ENCODE measurements at regions not wholly inside any gene's neighbourhood (a gene's known extent, or its start where the extent isn't known, plus 50 kb on each side); places are given as distances from the start of the nearest gene placed in this dataset.

DNA sequence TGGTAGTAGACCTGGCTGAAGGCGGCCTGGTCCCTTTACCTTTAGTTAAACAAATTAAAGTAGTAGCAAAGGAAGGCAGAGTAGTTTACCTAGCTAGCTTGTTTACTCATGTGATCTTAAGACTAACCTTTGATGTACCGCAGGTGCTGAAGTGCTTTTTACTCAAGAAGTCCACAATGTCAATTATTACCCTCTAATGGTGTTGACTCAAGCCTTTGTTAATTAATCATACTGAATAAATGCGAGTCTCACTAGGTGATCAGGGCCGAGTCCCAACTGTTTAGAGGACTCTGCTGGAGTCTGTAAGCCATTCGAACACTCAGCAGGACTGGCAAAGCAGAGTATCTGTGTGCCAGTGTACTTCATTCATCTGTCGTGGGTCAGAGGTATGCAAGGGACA, 381.1 kb upstream of the NCAM2 start:
- DNase-seq = no peak

DNA sequence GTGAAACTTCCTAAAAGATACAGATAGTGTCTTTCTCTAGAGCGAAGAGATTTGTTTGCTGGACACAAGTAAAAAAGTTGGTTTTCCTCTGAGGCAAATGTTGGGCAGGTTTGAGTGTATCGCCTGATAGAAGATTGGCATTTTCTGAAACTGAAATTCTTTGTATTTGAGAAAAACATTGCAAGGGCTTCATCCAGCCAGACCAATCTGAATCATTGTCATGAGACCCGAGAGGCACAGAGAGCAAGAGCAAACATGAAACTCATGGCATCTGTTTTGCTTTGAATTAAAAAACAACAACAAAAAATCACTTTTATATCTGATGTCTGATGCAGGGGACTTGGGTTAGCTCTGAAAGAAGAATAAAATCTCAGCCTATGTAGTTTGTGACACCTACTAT, 379.3 kb upstream of the NCAM2 start:
- DNase-seq = no peak

- no peak for DNase-seq
Measured at GRCh38 chr21:20627594-20627993, 370.6 kb upstream of the NCAM2 start.

DNA sequence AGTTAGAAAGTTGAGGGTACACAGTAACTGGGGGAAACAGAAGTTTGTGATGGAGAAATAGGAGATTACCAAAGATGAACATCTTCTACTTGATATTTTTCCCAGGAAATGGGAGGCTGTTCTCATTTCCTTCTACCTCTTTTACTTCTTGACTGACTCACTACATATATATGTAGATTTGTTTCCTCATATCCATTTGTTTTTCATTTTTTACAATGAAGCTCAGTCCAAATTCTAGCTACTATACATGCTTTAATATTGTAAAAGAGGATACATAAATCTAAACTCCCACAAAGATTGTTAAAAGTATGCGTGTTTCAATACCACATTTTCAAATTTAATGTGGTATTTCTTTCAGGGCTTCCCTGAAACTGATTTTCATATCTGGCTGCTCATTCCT, 366.6 kb upstream of the NCAM2 start:
- DNase-seq = no peak

DNA sequence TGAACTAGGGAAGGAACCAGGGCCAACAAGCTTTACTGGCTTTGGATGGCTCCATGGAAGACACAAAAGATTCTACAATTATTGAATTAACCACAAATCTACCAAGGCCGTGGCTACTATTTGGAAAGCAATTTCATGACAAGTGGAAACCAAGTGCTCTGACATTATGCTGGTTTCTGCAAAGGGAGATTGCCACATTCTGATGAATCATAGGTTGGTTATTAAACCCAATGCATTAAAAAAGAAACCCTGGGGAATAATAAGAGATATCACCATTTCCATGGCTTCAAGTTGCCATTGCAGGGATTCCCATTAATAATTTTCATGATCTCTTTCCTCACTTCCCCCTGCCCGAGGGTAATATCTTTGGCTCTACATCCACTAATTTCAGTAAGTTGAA, 359.2 kb upstream of the NCAM2 start:
- no peak for DNase-seq

- DNase-seq = no peak
Measured at GRCh38 chr21:20641241-20641640, 357.0 kb upstream of the NCAM2 start.

- no peak for DNase-seq
Measured at GRCh38 chr21:20642681-20643080, 355.5 kb upstream of the NCAM2 start.

DNA sequence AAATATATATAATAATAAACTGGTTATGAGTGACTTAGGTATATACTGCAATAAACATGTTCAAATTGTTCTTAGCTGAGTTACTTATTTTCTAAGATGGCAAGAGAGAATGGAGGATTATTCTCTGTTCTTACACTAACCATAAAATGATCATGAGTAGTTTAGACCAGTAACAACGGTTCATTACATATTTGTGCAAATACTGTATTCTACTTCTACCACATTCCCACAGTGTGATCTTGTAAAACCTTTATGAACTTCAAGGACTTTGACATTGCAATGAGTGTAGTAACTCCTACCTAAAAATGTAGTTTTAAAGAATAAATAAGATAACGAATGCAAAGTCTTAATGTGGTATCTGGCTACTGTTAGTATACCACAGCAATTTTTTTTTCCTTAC, 353.7 kb upstream of the NCAM2 start:
- DNase-seq = no peak

DNA sequence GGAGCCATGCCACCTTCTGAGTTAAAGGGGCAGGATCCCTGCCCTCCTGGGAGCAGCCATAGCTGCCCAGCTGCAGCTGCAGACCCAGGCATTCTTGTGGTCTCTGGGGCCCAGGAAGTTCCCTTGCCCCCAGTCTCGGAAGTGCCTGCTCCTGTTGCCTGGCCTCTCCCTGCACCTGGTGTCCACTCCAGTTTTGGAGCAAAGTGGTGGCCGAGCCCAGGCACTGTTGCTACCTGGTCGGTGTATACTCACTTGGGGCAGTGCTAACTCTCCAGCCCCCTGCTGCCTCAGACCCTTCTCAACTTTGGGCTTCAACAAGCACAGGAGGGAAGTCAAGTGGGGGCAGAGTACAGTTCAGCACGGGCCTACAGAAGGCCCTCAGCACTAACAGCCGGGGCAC, 352.9 kb upstream of the NCAM2 start:
- DNase-seq = no peak

GRCh38 chr21:20646431-20647165, 351.6 kb upstream of the NCAM2 start:
- no peak for DNase-seq

- no peak for DNase-seq
Measured at GRCh38 chr21:20647607-20648006, 350.6 kb upstream of the NCAM2 start.

GRCh38 chr21:20649231-20649630, 349.0 kb upstream of the NCAM2 start:
- no peak for DNase-seq

DNA sequence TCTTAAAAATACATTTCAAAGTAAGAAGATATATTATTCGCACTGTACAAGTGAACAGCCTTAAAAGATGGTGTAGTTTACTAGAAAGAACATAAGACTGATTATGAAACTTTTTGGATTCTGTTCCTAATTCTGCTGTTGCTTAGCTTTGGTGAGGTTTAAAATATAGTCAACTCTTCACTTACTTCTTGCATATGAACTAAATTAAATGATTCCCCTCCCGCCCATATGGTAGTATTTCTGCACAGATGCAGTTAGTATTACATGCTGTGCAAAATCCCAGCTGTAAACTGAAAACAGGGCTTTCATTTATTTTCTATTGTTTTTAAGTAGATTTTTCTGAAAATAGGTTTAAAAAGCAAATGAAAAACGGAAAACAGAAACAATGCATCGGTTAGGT, 345.4 kb upstream of the NCAM2 start:
- DNase-seq = no peak

DNA sequence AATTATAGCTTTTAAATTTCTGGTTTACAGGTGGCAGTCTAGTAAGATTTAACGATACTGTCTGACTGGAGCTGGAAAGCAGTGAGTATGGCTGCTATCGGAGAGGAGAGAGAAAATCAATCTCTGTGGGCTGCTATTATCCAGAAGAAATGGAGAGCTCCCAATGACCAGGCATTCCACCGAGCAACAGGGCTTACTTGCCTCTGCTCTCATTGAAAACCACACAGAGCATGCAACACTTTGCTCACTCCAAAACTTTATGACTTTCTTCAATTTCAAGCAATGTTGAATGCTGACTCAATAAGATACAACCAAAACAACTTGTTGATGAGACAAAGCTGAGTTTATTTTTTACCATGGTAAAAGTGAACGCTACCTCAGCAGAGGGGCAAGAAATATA, 337.0 kb upstream of the NCAM2 start:
- DNase-seq = no peak

DNA sequence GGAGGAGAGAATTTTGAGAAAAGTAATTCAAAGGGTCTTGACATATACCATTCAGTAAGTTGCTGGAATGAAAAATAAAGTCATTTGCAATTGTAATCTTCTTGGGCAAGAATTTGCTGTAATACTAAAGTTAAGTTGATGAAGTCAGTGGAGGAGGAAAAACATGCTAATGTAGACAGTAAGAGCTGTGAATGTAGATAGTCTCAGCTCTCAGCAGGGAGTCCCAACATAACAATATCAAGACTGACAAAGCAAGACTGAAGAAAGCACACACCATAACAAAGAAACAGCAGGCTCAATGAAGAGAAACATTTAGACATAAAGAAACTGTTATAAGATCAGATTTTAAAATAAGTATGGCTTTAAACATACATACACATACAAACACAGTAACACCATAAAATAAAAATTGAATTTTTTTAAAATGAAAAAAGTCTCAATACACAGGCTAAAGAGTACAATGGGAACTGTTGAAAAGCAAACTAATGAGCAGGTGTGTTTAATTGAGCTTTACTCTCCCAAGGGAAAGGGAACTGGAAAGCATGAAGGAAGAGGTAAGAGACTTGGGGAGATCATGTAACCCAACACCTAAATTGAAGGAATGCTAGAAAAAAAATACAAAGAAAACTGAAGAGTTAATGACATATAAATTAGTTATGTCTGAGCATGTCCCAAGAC, 336.3 kb upstream of the NCAM2 start:
- DNase-seq = no peak

DNA sequence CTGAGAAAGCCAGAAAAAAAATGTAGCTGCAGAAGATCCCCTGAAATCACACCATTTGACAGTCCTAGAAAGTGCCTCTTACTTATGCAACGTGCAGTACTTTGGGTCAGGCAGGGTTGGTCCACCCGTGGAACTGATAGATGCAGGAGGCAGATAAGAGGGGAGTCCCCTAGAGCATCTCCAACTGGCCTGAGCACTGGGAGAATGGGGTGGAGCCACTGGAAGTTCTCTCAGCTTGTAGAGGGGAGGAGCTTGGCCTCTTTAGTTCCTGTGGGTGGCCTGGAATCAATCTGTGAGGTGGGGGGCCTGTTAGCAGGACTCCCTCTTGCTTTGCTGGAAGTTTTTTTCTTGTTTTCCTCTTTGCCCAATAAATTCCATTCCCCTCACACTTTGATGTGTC, 335.7 kb upstream of the NCAM2 start:
- no peak for DNase-seq

DNA sequence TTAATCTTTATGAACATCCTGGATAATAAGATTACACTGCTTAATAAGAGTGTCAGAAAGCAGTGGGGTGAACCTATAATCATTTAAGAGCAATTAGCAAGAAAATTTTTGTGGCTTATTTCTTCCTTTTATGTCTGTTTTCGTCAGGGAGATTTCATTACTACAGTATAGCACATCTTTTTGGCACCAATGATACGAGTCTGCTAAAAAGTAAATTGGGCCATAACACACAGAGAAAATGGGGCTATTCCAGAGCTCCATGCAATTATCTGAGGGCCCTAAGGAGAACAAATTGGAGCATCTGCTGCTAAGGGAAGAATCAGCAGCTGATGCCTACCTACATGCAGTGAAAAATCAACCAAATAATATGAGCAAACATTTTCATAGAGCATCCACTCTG, 330.3 kb upstream of the NCAM2 start:
- no peak for DNase-seq

DNA sequence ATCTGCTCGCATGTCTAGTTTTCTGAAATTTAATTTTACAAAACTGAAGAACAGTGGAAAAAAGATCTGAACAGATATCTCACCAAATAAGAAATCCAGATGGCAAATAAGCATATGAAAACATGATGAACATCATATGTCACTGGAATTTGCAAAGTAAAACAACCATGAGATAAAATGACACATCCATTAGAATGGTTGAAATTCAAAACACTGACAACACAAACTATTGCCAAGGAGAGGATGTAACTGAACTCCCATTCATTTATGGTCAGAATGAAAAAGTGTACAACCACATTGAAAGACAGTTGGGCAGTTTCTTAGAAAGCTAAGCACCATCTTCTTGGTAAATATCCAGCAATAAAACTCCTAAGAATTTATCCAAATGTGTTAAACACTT, 312.7 kb upstream of the NCAM2 start:
- no peak for DNase-seq

- no peak for DNase-seq
Measured at GRCh38 chr21:20698585-20698984, 299.6 kb upstream of the NCAM2 start.

GRCh38 chr21:20701235-20701634, 297.0 kb upstream of the NCAM2 start:
- no peak for DNase-seq

- no peak for DNase-seq
Measured at GRCh38 chr21:20703112-20703767, 295.0 kb upstream of the NCAM2 start.

GRCh38 chr21:20720623-20721022, 277.6 kb upstream of the NCAM2 start:
- DNase-seq = no peak

- no peak for DNase-seq
Measured at GRCh38 chr21:20721151-20721550, 277.1 kb upstream of the NCAM2 start.

DNA sequence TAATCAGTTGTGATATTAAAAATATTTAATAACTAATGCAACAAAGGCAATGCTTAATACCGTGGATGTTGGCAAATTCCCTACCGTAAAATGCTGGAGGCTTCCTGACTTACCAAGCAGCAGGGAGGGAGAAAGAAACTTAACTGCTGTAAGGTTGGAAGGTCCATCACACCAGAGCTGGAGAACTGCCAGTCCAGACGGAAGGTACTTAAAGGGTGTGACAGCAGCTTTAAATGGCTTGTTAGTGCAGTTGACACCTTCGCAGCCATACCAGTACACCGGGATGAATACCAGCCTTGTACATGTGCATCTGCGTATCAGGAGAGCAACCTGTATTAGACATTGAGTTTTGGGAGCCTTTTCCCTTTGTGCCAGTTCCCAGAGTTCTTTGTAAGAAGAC, 269.5 kb upstream of the NCAM2 start:
- DNase-seq = no peak

All from femur (tissue), 1 donor.